GM19397 (cell line): ENCODE measurements at regions not wholly inside any gene's neighbourhood (a gene's known extent, or its start where the extent isn't known, plus 50 kb on each side); places are given as distances from the start of the nearest gene placed in this dataset.
"Not testable (repeated sequence)": the region's sequence is repeated elsewhere in the genome, so short reads cannot be mapped to it uniquely, and the experiment has no call there.

ENCODE experiments used
- ATAC-seq: cut with Tn5 transposase; IDR thresholded peaks from one replicate; pipeline ENCODE4 v1.9.1; 2021; ENCODE audit warnings: mild to moderate bottlenecking, moderate library complexity; ENCODE audit not compliant: unreplicated experiment

GRCh38 chr5:124622851-124623250, 123.6 kb downstream of the ZNF608 start:
- no peak for ATAC-seq

- no peak for ATAC-seq
These were observed 125.2 kb downstream of the ZNF608 start for GRCh38 chr5:124621279-124621678.

DNA sequence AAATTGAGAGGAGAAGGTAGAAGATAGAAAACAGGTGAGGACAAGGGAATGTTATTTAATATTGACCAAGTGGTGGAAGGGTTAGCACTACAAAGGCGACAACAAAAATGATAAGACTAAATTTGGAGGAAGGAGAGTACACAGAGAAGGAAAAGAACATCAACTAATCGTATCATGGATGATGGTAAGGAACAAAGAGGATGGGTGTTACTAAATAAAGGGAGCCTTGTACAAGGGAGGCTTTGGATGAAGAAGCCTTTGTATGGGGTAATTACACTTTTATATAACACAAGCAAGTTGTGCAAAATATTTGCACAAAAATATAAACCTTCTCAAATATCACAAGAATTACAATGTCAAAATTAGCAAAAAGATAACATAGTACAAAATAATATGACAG, 125.7 kb downstream of the ZNF608 start:
- no peak for ATAC-seq

- no peak for ATAC-seq
These were observed 127.3 kb downstream of the ZNF608 start for GRCh38 chr5:124619121-124619520.

GRCh38 chr5:124617787-124618186, 128.7 kb downstream of the ZNF608 start:
- ATAC-seq, result no peak

GRCh38 chr5:124614836-124615385, 131.5 kb downstream of the ZNF608 start:
- no peak for ATAC-seq

GRCh38 chr5:124614105-124614504, 132.3 kb downstream of the ZNF608 start:
- no peak for ATAC-seq

DNA sequence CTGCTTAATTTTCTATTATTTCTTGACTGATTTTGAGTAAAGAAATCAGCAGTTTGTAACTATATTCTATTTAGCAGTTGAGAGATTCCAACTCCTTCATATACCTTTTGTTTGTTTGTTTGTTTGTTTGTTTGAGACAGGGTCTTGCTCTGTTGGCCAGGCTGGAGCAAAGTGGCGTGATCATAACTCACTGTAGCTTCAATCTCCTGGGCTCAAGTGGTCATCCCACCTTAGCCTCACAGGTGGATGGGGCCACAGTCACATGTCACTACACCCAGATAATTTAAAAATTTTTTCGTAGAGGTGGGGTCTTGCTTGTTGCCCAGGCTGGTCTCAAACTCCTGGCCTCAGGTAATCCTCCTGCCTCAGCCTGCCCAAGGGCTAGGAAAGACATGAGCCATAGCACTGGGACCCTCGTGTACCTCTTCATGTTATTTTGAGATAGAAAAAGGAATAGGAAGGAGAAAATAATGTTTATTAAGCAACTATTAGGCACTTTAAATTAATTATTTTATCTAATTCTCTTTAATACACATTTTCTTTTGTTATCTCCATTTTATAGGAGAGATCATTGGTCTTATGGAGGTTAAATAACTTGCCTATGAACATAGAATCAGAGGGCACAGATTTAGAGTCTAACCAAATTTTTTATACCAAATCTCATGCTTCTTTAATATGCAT, 133.0 kb downstream of the ZNF608 start:
- ATAC-seq, result no peak

DNA sequence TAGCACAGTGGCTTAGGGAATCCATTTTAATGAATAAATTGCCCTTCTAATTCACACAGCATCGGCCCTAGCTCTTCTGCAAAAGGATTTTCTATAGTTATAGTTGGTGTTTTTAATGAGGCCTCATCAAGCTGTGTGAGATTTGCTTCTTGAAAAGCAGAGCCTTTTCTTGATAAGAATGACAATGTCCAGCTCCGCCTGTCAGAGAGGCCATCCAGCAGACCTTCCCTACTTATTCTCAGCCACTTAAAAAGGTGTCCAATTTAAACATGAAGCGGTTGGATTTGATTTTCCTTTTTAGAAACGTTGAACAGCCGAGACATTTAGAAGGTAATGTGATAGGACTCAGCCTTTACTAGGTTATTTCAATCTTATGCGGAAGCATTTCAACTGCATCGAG, 134.4 kb downstream of the ZNF608 start:
- no peak for ATAC-seq

DNA sequence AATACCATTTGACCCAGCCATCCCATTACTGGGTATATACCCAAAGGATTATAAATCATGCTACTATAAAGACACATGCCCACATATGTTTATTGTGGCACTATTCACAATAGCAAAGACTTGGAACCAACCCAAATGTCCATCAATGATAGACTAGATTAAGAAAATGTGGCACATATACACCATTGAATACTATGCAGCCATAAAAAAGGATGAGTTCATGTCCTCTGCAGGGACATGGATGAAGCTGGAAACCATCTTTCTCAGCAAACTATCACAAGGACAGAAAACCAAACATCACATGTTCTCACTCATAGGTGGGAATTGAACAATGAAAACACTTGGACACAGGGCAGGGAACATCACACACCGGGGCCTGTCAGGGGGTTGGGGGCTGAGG, 135.2 kb downstream of the ZNF608 start:
- ATAC-seq, result not testable (repeated sequence)

DNA sequence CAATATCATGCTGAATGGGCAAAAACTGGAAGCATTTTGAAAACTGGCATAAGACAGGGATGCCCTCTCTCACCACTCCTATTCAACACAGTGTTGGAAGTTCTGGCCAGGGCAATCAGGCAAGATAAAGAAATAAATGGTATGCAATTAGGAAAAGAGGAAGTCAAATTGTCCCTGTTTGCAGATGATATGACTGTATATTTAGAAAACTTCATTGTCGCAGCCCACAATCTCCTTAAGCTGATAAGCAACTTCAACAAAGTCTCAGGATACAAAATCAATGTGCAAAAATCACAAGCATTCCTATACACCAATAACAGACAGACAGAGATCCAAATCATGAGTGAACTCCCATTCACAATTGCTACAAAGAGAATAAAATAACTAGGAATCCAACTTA, 136.8 kb downstream of the ZNF608 start:
- not testable (repeated sequence) for ATAC-seq

DNA sequence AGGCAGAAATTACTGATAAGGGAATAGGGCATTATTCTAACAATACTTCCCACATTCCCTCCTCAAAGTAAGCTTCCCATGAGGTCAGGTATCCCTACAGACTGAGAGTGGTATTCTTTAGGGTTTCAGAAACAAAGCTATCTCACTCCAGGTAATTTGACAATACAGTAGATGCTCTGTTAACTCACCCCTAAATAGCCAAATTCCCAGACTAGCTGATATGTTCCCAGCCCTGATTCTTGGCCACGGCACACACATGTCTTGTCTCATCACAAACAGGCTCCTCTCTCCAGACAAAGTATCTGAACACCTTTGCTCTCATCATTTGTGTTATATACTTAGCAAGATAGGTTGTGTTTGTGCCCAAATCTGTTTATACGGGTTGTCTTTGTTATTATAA, 139.9 kb downstream of the ZNF608 start:
- ATAC-seq, result no peak

DNA sequence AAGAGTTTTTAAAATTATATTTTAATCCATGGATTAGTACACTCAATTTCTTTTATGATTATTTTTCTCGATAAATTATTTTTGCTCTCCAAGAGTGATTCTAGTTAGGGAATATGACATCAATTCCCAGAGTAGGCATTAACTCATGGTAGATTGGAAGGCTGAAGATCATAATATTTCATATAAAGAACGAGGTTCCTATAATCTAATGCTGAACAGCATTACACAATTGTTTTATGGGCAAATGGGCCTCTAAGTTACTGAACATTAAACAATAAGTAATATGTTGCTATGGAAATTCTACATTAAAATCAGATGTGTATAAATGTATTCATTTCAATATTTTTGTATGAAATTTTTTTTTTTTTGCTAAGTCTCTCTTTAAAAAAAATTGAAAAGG, 140.3 kb downstream of the ZNF608 start:
- no peak for ATAC-seq

DNA sequence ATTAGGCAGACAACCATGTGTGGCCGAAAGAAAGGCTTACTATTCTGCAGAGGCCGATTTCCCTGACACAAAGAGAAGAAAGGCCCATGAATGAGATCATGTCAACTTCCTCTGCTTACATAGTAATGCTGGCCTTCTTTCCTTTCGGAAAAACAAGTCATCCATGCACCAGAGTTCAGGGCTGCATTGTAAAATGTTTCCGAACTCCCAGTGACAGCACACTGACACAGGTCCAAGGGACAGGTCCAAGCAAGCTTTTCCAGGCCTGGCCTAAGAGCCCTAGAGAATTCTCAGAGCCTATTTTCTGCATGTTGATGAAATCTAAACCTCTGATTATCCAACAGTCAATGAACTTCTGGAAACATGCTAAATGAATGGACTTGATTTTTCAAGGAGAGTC, 140.9 kb downstream of the ZNF608 start:
- no peak for ATAC-seq

DNA sequence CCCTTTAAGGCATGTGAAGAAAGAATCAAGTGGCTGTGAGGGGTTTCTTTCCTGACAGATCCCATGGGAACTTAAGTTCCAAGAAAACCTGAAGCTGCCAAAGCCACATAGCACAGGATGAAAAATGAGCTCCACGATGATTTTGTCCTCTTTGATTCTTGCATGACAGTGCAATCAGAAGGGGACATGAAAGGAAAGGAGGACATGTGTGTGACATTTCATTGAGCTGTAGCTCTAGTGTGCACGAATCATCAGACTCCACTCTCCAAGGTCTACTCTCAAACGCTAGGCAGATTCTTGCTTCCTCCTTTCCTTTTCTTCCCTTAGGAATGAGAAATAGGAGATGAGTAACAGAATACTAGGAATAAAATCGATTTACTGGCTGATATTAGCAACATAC, 142.0 kb downstream of the ZNF608 start:
- no peak for ATAC-seq

- ATAC-seq, result no peak
These were observed 143.4 kb downstream of the ZNF608 start for GRCh38 chr5:124602925-124603650.

DNA sequence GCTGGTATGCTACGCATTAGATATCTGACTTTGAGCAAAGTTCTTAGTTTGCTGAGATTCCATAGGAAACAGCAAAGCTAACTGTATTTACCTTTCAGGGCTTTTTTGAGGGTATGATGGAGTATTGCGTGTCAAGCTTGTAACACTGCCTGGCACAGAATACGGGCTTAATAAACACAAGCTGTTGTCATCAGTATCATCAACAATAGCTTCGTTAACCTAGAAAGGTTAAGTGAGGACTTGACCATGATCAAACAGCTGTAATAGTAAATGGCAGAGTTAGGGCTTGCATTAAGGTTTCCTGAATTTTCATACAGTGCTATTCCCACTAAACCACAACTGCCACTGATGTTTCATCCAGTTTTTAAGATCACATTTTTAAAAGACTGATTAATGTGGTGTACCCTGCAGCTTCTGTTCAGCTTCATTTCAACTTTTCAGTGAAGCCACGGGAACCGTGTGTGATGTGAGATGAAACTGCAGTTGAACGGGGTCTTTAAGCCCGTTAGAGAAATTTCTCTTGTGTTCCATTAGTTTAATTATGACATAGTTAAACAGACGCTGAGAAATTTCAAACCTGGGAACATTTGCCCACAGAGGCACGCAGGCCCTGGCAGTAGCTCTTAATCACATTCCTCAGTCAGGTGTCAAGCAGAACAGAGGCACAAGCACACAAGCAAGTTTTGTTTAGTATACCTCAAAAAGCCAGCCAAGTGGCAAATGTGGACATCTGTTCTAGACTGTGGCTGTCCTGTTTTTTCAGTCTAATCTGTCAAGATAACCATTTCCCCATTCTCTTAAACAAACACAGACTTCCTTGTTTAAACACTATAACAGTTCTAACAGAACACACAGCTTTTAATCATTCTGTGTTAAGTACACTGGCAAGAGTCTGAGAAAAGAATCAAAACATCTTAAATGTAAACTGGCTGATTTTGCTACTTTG, 147.1 kb downstream of the ZNF608 start:
- ATAC-seq, result no peak

- no peak for ATAC-seq
These were observed 149.6 kb downstream of the ZNF608 start for GRCh38 chr5:124596595-124597421.

DNA sequence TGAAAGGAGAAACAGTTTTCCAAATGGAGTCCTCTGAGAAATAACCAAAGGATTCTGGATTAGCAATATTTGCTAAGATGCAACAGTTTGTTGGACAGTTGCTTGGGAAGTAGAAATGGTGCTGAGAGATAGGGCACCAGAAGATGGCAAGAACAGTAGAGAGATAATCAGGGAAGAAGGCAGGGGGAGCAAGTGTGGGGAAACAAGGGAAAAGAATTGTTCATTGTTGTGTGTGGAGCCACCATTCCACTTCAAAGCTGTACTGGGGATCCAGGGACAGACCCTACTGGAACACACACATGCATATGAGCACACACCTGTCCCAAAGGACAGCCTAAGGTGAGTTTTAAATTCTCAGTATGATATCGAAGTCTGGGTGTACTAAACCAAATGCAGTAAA, 152.5 kb downstream of the ZNF608 start:
- no peak for ATAC-seq

DNA sequence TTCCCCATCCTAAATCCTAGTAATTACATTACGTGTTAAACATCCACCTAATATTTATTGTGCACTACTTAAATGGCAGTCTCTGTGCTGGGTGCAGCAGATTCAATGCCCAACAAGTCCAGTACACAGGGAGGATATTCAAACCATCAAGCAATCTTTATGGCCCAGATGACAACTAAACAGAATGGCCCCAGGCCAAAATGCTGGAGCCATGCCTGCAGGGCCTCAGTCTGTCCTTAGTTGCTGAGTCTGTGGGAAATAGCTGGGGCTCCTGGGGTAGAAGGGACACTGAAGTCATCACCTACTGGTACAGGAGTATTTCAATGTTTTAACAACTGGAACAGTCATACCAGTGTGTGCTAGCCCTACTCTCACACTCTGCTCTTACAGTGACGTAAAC, 153.5 kb downstream of the ZNF608 start:
- ATAC-seq, result no peak
